GM21529 (cell line): ENCODE measurements at regions not wholly inside any gene's neighbourhood (a gene's known extent, or its start where the extent isn't known, plus 50 kb on each side); places are given as distances from the start of the nearest gene placed in this dataset.

Experiments used
- ATAC-seq: cut with Tn5 transposase; IDR thresholded peaks from one replicate; pipeline ENCODE4 v1.9.1; 2021; ENCODE audit not compliant: unreplicated experiment

DNA sequence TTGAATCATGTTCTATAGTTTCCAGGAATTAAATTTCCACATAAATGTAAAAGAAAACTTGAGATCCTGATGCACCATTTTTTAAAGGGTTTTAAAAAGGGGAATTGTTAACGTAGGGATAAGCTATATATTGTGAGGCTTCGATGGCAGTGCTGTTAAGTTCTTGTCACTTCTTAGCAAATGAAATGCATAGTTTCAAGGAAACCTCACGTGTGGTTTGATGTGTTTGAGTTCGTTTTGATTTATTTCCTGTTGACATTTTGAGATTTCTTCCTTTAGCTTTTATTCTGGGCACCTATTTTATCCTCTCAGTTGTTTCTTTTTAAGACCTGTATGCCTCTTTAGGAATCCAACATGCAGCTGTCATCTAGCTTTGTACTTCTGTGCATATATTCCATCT, 301.0 kb downstream of the DOCK8 start:
- no peak for ATAC-seq

DNA sequence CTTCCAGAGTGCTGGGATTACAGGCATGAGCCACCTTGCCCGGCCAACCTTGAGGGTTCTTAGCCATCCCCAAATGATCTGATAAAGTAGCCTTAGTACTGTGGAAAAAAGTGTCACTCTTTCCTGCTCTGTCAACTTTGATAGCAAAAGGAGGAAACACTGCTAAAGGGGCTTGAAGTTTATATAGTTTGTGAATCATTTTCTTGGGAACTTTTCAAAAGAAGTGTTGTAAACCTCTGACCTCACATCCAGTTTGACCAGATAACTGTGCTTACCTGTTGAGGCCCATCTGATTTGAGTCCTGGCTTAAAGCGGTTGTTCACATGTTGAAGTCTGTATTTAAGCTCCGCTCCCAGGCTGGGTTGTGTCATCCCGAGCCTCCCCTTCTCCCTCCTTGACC, 303.3 kb downstream of the DOCK8 start:
- no peak for ATAC-seq

DNA sequence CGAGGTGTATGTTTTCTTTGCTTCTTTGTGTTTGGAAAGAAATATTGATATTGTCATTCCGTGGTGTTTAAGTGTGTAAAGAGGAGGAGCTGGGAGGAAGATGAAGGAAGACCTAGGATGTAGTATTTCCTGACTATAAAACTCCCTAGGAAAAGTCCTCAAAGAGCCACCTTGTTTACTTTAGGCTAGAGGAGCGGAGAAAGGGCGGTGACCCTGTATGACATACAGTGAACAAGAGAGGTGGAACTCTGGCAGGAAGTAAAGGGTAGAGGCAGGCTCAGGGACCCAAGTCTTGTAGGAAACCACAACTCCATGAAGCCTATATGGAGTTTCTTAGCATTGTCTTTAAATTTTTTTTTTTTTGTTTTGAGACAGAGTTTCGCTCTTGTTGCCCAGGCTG, 303.9 kb downstream of the DOCK8 start:
- no peak for ATAC-seq

DNA sequence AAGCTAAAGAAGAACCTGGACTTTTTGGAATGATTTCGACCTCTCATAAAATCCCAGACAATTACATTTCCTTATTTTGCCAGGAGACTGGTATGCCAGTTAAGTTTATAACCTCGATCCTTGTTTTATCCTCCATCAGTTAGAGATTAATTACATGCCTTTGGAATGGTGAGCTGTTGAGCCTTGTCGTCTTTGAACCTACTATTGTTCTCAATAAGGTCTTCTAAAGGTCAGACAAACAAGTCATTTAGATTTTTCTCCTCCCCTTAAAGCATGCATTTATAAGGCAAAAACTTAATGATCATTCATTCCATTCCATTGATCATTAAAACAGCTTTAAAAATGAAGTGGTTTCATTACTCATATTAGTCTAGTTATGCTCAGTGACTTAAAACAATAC, 304.9 kb downstream of the DOCK8 start:
- ATAC-seq, result no peak

DNA sequence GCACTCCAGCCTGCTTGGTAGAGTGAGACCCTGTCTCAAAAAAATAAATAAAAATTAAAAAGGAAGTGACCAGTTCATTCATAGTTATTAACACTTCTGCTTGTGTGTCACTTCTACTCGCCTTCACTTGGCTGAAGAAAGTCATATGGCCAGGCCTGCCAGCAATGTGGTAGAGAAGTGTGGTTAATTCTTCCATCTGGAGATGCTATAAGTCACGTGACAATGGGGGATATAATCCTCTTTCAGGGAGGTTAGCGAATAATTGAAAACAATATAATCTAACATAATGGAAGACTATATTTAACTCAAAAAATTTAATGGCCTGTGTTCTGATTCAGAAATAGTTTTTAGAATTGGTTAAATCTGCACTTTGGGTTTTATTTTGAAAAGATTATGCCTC, 305.6 kb downstream of the DOCK8 start:
- ATAC-seq, result no peak

DNA sequence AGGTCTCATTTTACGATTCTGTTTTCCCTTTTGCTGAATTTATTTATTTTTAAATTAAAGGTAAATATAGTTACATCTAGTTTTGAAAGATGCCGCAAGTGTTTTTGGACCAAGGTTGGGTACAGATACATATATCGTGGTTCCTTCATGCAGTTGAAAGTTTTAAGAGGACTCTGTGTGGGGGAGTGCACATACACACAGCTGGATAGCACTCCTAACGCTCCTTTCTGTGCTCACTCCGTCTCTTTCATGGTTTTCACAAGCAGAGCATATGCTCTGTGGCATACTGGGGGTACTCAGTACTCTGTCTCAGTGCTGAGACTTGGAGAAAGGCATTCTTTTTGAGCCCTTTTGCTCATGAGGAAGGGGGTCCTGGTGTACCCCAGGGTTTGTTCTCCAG, 307.5 kb downstream of the DOCK8 start:
- ATAC-seq, result no peak

DNA sequence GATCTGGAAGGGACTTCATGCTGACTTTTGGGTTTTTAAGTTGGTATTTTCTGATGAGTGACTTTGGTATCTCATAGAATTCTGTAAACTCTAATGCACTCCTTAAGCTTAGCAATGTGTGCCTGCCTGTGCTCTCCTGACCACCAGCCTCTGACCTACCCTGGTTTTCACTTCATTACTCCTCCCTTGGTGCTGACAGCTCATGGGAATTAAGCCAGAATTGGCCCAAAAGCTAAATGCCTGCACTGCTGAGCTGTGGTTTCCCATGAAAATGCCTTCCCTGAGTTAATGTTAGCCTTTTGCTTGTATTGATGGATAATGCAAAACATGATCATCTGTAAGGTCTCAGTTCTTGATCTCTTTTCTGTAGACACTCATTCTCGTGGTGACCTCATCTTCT, 308.0 kb downstream of the DOCK8 start:
- ATAC-seq, result no peak

DNA sequence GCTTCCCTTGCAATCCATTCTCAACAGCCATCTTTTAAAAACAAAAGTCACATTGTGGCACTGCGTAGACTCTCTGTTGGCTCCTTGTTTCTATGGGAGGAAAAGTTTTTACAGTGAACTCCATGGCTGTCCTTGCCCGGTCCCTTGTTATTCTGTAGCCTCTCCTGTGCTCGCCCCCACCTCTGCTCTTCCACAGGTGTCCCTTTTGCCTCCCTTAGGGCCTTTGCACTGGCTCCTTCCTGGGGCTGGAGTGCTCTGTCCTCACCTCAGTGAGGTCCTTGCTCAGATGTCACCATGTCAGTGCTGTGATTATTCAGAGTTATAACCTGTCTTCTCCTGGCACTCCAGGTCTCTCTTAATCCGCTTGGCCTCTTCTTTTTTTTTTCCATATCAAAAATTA, 308.8 kb downstream of the DOCK8 start:
- ATAC-seq, result no peak

DNA sequence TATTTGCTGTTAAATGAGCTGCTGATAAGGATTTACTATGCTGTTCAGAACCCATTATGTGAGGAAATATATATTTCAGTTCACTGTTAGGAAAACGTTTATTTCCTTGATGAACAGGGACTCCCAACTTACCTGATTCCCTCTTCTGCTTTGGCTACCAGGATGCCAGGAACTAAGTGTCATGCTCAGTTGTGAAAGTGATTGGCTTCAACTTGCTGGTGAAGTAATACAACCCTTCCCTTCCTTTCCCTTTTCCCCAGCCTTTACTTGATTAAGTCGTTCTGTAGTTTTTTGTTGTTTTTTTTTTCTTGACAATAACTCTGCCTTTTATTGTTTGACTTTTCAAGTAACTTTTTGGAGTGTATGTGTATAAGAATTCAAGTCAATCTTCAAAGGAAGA, 309.3 kb downstream of the DOCK8 start:
- ATAC-seq, result no peak

DNA sequence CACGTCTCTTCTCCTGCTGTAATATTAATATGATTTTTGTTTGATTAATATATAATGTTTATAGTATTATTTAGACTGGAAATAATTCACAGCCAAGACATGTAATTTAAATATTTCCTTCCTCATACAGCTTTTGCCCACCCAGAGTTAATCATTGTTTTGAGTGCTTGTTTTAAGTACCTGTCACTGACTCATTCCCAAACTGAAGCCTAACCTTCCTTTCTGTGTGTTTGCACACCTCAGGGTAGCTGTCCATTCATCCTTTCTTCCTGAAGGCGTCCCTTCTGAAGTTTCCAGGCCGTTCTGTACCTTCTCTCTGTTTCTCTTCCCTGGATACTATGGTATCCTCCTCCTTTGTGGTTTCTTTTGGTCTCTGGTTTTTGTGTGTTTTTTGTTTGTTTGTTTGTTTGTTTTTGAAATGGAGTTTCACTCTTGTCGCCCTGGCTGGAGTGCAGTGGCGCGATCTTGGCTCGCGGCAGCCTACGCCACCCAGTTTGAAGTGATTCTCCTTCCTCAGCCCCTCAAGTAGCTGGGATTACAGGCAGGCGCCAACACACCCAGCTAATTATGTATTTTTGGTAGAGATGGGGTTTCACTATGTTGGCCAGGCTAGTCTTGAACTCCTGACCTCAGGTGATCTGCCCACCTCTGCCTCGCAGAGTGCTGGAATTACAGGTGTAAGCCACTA, 312.4 kb downstream of the DOCK8 start:
- no peak for ATAC-seq

DNA sequence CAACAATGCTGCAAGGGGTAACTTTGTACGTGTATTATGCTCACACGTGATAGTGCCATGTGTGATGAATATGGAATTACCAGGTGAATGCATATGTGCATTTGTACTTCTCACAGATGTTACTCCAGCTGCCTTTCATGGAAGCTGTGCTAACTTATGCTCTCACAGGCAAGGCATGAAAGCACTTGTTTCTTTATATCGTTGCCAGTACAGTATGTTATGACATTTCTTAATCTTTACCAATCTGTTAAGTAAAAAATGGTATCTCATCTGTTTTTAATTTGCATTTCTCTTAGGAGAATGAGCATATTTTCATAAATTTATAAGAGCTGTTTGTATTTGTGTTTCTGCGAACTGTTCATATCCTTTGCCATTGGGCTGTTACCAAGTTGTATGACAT, 311.8 kb upstream of the DMRT1 start:
- ATAC-seq, result no peak

DNA sequence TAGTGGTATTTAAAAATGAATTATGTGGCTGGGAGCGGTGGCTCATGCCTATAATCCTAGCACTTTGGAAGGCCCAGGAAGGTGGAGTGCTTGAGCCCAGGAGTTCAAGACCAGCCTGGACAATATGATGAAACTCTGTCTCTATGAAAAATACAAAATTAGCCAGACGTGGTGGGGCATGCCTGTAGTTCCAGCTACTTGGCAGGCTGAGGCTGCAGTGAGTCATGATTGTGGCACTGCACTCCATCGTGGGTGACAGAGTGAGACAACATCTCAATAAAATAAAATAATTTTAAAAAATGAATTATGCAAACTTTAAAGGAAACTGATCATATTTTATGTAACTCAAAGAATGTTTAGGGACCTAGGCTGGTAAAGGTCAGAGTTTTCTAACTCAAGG, 310.8 kb upstream of the DMRT1 start:
- ATAC-seq, result no peak

DNA sequence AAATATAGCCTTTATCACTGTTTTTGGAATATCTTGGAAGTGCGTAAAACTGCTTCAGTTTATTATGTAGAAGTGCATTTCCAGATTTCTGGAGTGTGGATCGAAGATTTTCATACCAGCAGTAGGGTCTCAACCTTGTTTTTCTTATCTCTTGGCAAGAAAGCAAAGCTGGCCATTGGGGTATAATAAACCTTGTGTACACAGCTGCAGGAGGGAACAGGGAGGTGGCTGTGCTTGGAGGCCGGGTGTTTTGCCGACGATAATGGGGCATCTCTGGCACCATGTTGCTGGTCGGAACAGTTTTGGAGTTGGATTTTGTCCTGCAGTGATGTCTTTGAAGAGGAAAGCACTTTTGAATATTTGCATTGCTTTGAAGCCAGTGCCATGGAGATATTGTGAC, 308.8 kb upstream of the DMRT1 start:
- no peak for ATAC-seq

DNA sequence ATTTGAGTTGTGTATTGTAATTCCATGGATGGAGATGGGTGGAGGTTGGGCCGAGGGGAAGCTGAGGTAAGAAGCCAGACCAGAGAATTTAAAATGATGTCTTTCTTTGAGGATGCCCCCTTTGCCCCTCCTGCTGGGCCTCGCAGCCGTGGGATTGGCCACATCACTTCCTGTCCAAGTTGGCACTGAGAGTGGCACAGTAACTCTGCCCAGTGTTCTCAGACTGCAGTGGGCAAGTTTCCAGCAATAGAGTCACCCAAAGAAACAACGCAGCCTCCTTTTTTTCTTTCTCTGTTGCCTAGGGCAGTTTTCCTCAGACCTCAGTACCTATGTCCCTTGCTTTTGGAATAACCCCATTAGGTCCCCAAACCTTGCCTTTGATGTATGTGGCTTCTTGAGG, 306.6 kb upstream of the DMRT1 start:
- no peak for ATAC-seq

DNA sequence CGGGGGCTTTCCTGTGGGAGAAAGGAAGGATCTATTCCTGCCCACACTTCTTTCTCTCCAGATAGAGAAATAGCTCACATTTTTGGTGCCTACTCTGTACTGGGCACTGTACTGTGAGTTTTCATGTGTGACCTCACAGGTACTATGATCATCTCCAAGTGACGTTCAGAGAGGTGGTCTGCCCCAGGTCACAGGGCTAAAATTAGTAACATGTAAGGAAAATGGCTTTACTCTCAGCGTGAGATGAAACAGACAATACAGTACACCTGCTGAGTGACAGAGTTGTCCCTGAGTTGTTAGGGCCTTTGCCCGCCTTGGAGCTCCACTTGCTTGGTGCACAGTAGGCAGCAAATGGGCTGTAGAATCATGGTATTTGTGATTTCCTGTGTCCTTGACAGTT, 306.1 kb upstream of the DMRT1 start:
- no peak for ATAC-seq

DNA sequence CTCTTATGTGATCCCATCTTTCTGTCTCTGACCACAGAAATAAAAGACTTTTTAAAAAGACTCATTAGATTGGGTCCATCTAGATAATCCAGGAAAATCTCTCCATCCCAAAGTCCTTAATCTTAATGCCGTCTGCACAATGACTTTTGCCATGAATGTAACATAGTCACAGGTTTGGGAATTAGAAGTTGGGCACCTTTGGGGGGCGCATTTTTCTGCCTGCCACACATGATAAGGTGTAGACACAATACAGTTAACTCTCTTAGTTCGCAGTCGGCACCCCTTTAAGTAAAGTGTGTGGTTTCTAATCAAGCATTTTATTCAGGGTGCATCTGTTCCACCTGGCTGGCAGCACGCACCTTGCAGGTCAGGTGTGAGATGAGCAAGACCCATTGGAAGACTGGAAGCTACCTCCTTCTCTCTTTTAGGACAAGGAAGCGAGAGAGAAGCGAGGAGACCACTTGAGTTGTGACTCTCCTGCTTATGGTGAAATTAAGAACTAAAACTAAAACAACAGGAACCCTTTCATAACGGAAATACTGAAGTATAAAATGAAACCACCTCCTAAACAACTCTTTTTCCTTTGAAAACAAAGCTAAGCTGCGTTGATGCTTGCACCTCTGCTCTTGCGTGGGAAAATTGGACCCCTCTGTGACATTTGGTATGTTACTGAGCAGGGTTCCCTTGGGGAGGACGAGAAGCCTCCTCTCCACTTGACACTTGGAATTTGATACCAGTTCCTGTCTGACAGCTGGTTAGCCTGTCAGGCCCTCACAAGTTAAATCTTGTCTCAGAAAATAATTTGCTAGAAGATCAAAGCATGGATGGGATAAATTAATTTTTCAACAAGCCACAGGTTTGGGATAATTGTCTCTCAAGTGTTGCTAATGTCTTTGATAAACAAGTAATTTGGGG, 304.6 kb upstream of the DMRT1 start:
- ATAC-seq, result no peak

DNA sequence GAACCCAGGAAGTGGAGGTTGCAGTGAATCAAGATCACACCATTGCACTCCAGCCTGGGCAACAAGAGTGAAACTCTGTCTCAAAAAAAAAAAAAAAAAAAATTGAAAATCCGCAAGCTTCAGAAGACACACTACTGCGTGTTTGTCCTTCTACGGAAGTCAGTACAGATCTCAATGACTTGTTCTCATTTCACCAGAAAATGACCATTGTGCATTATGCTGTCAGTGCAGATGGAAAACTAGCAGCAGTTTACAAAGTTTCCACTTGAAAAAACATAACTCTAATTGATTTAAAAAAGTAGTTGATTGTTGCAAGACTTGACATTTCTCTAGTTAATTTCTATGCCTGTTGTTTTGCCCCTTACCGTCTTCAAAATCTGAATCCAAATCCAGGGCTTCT, 298.0 kb upstream of the DMRT1 start:
- ATAC-seq, result no peak

DNA sequence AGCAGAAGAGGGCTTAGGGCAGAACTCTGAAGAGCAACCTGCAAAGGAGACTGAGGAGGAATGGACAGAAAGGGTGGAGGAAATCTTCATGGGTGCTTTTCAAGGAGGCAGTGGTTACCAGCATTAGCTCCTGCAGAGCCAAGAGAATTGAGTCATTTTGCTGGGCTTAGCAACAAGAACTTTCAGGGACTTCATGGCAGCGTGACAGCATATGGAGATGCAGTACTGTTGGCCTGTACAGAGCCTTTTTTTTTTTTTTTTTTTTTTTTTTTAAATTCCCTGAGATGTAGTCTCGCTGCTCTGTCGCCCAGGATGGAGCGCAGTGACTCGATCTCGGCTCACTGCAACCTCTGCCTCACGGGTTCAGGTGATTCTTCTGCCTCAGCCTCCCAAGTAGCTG, 296.0 kb upstream of the DMRT1 start:
- ATAC-seq, result no peak

DNA sequence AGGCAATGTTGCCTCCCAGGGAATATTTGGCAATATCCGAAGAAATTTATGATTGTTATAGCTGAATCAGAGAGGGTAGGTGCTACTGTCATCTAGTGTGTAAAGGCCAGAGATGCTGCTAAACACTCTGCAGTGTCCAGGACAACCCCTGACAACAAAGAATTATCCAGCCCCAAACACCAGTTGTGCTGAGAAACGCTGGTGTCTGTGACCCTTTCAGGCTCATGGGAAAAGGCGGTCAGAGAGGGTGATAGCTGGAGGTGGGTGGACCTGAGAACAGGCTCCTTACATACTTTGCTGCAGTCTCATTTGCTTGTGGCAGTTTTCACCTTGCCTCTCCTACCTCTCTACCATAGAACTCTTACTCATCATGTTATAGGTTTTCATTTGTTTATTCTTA, 295.3 kb upstream of the DMRT1 start:
- no peak for ATAC-seq

DNA sequence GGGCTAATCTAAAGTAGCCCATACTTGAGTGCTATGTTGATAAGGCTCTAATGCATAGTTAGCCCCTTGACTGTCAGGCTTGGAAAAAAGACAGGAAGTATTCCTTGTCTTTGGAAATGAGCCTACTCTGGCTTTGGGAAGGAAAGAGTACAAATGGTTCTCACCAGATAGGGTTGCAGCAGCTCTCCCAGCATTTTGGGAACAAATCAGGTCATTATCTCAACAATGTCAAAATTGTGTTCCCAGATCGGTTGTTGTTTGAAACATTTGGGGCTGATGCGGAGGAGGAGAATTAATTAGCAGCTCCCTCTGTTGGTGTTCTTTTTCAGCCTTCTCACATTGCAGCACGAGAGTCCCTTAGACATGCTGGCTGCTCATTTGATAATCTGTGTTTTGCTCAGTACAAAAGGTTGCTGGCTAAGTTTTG, 294.7 kb upstream of the DMRT1 start:
- ATAC-seq, result no peak

DNA sequence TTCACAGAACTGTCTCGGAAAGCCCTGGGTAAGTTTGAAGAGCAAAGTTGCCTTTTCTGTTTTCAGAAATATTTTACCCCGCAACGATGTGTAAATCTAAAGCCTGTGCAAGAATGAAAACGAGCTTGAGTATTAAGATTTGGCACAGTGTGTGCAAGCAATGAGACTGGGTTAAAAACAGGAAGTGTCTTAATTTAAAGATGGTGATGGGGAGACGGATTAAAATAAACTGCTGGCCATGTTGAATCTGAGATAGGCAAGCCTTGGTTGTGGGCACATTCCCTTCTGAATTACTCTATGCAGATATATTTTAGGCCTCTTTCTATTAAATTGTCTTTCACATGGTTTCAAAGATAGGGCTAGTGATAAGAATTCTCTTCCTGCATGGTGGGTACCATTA, 294.2 kb upstream of the DMRT1 start:
- ATAC-seq, result no peak

DNA sequence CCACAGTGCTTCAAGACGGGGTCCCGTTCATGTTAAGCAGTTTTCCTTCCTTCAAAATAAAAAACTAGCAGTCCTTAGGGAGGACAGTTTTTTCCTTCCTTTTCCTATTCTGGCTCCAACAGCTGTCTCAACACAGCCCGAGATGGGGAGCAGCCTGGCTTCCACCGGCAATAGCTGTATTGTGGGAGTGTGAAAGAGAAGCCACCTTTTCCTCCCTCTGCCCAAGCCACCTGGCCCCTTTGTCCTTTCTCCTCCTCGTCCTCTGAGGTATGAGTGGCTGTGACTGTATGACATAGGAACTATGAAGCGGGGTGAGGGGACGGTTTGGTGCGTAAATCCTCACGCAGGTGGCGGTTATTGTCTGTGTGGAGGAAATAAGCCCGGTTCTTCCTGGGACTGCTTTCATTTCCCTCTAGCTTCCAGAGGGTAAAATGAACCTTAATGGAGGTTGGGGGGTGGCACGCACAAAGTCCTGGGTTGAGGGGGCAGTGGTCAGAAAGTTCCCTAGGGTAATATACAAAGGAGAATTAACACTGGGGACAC, 292.0 kb upstream of the DMRT1 start:
- no peak for ATAC-seq
